CD1c-positive myeloid dendritic cell (primary cell): ENCODE measurements at regions not wholly inside any gene's neighbourhood (a gene's known extent, or its start where the extent isn't known, plus 50 kb on each side); places are given as distances from the start of the nearest gene placed in this dataset.
A peak's percentile ranks its signal among the peaks of the same experiment; 100 is the strongest.
"Not testable (repeated sequence)": the region's sequence is repeated elsewhere in the genome, so short reads cannot be mapped to it uniquely, and the experiment has no call there.

Experiments used
- DNase-seq: peaks from one replicate; pipeline ENCODE4 v3.0.0-alpha.2; 2016; ENCODE audit errors: extremely low spot score

DNA sequence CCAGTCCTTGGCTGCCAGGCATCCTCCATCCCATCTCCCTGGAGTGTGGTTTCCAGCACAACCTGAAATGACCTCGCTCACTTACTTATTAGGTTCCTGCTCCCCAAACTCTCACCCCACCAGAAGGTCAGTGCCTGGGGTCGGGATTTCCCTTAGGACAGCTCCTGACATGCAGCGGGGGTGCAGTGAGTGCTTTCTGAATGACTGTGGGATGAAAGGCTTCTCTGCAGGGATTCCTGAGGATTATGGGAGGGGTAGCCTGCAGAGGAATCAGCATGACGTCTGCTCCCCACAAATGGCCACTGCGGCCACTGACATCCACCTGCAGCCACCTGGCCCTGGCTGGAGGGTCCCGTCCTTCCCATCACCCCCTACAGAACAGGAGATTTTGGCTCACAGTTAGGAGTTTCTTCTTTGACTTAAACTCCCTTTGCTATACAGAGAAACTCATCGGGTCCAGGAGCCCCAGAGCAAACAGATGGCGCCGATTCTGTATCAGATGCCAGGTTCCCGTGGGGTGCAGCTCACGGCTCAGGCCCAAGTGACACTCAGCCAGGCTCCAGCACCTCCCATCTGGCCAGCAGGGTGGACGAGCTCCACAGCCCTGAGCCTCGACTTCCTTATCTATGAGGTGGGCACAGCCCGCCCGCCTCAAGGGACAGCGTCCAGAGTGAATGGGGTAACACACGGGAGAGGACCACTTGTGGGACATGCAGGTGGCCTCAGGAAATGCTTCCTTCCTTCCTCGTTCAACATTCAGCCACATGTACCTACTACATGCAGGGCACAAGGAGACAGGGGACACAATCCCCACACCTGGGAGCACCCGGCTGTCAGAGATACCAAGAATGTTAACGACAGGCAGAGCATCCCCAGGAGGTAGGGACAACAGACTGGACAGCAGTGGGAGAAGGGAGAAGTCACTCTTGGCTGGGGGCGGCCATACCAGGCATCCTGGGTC lies 69.8 kb downstream of the RMI2 start:
- DNase-seq: no peak

DNA sequence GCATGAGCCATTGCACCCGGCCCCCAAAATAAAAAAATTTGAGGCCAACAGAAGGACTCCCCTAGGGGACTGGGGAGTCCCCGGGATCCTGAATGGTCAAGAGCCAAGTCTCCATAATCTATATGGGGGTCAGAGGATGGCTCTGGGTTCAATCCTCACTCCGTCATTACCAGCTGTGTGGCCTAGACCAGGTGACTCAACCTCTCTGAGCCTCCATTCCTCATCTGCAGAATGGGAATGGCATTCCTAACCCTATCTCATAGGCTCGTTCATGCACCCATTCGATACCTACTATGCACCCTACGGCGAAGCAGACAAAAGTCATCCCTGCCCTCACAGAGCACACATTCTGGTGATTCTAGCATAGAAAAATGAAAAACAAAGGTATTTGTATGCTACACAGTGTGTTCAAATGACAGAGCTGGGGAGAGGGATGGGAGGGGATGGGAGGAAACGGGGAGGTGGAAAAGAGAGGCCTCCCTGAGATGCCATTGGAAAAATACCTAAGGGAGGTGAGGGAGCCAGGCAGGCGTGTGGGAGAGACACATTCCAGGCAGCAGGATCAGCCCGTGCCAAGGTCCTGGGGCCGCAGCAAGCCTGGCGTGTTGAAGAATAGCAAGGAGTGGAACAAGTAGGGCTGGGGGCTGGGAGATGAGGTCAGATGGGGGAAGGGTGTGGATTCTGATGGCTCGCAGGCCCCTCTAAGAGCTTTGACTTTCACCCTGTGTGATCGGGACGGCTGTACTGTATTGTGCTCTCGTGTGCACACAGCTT lies 71.2 kb downstream of the RMI2 start:
- no peak for DNase-seq

DNA sequence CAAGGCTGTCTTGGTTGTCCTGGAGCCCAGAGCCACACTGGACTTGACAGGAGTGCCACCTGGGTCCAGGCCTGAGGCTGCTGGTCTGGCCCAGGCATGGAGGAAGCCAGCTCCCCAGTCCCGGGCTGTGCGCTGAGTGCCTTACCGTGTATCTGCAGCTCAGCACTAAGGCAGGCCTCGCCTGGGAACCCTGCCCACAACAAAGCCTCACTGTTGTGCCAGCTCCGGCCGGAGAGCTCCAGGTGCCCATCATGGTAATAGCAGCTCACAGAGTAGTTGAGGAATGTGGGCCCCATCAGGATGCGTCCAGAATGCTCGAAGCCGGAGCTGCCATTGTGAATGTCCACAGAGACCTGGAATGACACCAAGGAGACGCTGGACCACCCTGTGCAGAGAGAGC lies 72.2 kb downstream of the RMI2 start:
- no peak for DNase-seq

DNA sequence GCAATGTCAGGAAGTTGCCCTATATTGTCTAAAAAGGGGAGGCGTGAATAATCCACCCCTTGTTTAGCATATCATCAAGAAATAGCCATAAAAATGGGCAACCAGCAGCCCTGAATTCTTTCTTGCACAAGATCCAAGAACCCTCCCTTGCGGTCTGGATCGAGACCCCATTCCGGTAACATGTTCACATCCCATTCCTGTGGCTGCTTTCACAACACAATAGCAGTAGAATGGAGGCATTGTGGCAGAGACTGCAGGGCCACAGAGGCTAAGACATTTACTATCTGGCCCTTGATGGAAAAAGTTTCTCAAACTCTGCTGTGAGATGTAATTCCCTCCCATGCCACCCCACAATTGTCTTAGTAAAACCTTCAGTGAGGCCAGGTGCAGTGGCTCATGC lies 73.2 kb downstream of the RMI2 start:
- no peak for DNase-seq

DNA sequence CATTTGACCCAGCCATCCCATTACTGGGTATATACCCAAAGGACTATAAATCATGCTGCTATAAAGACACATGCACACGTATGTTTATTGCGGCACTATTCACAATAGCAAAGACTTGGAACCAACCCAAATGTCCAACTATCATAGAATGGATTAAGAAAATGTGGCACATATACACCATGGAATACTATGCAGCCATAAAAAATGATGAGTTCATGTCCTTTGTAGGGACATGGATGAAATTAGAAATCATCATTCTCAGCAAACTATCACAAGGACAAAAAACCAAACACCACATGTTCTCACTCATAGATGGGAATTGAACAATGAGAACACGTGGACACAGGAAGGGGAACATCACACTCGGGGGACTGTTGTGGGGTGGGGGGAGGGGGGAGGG lies 74.8 kb downstream of the RMI2 start:
- not testable (repeated sequence) for DNase-seq

DNA sequence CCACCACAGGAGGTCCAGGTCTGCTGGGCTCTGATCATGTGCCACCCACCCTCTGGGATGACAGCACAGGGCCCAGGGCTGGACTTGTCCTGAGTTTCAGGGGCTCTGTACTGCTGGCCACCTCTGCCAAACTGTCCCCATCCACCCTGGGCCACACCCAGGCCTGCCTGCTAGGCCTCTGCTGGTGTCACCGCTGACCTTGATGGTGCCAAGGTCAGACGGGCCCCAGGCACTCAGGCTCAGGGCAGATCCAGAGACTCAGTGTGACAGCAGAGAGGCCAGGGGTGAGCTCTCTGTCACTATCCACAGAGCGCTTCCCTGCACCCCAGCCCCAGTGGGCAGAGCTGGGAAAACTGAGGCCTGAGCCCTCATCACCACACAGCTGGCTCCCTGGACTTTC lies 75.6 kb downstream of the RMI2 start:
- no peak for DNase-seq

DNA sequence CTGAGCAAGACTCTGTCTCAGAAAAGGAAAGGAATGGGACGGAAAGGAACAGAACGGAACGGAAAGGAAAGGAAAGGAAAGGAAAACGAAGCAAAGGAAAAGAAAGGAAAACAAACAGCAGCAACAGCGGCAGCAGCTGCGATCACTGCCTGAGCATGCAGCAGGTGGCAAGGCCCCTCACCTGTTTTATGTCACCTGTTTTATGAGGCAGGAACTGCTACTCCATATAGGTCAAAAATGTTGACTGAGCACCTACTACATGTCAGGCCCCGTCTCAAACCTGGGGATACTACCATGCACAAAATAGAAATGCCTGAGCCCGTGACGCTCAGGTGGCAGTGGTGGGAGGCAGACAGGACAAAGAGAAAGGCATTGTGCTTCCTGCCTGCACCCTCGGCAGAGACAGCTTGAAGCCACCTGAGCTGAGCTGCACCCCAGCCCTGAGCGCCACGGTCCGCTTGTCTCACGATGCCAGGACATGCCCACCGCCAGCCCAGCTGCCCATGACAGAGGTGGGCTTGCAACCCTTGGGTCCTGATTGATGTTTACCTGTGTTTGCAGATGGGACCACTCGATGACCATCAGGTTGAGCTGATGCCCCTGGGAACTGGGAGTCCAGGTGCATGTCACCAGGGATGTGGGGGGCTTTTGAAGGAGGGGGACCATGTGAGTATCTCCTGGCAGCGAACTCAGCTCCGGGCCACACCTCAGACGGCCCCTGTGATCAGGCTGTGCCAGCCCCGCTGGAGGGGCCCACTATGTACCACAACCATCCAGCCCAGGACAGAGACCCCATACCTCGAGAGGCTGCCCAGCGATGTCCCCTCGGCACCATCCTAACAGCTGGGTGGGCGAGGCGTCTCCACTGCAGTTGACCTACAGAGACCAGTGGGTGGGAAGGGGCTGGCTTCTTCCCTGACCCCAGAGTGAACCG lies 77.4 kb downstream of the RMI2 start:
- DNase-seq: no peak

DNA sequence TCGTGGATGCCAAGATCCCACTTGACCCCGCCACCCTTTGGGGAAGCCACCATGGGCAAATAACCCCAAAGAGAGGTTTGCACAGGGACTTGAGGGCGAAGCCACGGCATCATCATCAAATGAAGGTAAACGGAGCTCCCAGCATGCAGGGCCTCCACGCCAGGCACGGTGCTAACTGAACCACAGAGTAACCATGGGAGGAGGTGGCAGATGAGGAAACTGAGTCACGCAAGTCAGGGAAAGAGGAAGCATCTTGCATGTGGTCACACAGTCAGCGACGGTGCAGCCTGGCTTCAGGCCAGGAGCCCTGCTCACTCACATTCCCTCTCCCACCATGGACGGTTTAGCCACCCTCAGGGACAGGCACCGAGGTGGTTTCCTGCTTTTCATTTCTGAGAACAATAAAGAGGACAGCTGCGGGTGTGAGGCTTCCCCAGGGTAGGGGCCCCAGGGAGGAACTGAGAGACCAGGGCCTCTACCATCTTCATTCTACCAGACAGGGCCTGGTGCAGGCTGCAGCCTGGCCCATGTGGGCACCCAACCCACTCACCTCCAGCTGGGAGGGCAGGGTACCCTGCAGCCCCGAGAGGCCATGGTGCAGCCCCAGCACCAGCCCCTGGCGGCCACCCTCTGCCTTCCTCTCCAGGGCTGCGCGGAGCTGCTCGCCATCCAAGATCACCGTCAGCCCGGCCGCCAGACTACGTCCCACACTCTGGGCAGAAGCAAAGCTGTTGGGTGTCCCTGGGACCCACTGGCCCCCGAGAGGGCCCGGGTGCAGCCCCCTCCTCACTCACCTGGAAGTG lies 78.3 kb downstream of the RMI2 start:
- peak; percentile 67 for DNase-seq

DNA sequence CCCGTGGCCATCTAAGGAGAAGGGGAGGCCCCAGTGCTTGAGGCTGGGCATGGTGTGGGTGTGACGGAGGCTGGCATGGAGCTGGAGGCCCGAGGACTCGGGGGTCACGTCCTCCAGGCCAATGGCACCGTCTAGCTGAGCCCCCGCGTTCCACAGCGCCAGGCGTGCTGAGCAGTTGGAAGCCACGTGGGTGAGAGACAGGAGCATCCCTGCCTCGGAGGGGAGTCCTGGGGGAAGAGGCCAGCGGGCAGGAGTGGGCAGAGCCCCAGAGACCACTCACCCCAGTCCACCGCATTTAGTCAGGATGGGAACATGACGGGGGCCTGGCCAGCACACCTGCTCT lies 78.8 kb downstream of the RMI2 start:
- no peak for DNase-seq

DNA sequence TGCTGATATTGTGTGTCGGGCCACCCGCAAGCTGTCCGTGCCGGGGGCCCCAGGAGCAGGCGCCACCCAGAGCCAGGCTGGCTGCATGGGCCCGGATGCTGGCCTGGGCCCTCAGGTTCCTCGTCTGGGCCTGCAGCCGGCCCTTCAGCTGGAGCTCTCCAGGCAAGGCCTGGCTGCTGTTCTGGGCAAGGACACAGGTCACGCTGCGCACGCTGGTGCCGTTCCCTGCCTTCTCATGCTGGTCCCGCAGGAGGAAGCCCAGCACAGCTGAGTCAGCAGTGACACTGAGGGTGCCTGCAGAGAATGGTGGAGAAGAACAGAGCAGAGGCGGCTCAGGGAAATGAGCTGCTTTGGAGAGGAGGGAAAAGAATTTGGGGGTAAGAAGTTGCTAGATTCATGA lies 79.9 kb downstream of the RMI2 start:
- no peak for DNase-seq

DNA sequence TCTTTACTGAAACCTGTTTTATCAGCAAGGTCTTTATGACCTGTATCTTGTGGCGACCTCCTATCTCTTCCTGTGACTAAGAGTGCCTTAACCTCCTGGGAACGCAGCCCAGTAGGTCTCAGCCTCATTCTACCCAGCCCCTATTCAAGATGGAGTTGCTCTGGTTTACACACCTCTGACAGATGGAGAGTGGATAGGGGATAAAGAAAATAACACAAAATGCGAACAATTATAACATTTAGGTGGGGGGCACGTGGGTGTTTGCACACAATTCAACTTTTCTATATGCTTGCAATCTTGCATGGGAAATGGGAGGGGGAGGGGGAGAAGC lies 83.3 kb downstream of the RMI2 start:
- no peak for DNase-seq

DNA sequence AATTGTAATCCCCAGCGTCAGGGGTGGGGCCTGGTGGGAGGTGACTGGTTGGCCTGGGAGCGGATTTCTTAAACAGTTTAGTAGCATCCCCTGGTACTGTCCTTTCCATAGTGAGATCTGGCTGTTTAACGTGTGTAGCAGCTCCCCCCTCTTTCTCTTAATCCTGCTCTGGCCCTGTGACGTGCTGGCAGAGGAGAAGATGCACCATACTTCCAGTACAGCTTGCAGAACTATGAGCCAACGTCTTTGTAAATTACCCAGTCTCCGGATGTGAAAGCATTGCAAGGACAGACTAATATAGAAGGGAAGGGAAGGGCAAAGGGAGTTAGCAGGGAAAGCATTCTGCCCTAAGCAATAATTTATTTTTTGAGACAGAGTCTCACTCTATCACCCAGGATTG lies 83.9 kb downstream of the RMI2 start:
- DNase-seq: no peak

DNA sequence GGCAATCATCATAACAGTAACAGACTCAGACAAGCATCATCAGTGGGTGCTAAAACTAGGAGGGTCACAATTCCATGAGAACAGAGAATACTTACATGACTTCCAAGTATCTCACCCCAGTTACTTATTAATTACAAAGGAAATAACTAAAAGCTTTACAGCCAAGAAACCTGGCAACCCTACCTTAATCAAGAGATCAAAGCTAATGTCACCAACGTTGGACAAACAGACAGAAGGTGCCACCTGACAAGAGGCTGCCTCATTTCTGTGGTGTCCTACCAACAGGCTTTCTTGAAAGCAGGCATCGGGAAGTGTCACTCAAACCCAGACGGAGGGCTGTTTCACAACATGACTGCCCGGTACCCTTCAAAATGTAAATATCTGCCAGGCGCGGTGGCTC lies 84.6 kb downstream of the RMI2 start:
- no peak for DNase-seq

DNA sequence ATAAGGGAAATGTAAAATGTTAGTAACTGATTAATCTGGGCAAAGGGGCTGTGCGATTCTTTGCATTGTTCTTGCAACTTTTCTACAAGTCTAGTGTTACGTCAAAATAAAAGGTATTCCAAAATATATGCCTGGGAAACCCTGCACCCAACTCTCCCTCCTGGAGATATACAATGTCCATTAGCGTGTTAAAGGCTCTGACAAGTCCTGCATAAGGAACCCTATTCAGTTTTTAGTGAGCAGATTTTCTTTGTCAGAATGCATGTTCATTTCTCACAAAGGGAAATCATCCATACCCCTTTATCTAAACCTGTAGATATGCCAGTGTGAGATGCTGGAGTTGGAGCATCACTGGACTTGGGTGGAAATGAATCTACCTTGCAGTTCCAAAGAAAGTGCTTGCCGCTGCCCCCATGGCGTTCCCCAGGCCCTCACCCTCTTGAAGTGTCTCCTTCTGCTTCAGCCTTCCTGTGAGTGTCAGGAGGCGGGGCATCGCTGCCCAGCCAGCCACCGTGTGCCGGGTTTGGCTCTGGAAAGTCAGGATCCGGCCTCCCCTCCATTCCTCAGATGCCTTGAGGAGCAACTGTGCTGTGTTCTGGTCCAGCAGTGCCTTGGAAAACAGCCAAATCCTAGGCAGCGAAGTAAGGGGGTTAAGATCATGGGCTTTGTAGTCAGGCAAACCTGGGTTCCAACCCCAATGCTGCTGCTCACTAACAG lies 85.5 kb downstream of the RMI2 start:
- DNase-seq: no peak

DNA sequence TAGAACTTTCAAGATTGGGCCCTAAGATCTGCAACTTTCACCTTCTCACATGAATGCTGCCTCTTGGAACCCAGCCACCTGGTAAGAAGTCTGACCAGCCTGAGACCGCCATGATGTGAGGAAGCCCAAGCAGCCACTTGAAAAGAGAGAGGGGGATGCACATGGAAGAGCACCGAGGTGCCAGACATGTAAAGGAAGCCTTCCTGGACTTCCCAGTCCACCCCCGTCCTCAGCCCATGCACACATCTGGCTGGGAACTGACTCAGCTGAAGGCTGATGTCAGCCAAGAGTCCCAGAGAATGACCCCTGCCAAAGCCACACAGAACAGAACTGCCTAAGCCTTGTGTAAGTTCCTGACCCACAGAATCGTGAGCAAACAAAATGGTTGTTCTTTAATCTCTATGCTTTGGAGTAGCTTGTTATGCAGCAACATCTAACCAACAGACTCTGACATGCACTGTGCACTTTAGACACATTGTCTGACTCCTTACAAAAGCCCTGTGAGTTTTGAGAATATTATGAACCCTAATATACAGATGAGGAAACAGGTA lies 86.7 kb downstream of the RMI2 start:
- peak; percentile 5 for DNase-seq

DNA sequence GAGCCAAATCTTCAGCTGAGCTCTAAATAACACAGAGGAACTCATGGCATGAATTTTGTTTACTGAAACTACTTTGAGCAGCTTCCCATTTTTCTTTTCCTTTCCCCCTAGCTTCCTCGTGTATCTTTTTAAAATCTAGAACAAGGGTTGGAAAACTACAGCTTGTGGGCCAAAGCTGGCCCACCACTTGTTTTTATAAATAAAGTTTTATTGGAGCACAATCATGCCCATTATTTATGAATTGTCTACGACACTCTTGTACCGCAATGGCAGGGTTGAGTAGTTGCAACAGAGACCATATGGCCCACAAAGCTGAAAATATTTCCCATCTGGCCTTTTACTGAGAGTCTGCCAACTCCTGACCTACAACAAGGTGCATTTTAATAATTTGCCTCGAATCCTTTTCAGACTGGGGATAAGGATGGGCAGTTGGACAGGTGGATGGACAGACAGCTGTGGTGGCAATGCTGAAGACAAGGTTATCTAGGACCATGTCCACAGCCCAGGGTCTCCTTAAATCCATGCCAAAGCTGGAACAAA lies 87.7 kb downstream of the RMI2 start:
- DNase-seq: peak; percentile 5

DNA sequence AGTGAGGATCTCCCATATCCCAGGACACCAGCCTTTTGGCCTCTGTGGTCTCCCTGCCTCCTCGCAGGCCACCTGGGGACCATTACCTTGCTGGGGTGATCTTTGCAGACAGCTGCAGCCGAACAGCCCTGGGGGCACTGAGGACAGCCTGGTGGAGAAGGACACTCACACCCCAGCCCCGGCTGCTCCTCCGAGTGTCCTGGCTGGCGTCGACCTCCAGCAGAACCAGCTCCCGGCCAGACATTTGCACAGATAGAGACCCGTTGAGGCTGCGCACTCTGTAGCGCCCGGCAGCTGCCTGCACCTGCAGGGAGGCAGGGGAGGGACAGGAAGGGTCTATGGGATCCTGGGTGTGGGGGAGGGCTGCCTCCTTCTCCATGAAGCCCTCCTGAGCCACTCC lies 90.3 kb downstream of the RMI2 start:
- DNase-seq: no peak

DNA sequence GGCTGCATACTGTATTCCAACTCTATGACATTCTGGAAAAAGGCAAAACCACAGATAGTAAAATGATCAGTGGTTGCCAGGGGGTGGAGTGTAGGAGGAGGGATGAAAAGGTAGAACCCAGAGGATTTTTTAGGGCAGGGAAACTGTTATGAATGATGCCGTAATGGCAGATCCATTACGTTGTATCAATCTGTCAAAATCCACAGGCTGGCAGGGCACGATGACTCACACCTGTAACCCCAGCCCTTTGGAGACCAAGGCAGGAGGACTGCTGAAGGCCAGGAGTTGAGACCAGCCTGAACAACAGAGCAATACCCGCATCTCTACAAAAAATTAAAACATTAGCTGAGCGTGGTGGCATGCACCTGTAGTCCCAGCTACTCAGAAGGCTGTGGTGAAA lies 91.8 kb downstream of the RMI2 start:
- DNase-seq: no peak

DNA sequence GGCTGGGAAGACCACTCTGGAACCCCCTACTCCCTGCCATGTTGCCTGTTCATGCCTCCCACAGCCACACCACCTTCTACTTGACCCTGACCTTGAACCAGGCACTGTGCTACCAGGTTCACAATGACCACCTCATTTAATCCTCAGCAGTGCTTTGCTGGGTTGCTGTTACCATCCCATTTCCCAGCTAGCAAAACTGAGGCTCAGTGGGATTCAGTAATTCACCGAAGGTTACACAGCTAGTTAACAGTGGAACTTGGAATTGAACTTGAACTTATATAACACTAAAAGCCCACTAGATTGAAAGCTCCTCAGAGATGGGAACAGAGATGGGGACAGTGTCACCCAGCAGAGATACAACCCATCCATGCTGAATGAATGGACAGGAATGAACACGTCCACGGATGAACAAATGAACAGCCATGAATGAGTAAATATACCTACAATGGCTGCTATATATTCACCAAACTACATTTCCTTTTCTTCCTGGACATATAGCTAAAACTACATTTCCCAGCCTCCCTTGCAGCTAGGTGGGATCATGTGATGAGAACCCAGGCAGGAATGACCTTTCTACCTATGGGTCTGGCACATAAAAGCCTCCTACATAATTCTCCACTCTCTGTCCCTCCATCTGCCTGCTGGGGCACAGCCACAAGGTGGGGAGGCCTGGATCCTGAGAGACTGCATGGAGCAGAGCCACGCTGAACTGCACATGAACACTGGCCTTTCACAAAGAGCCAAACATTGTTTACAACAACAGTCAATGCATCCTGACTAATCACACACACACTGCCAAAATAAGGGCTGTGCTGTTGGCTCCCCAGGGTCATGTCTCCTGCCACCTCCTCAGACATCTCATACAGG lies 94.8 kb downstream of the RMI2 start:
- no peak for DNase-seq
